Psoas muscle (tissue), 7 donors: ENCODE measurements at regions not wholly inside any gene's neighbourhood (a gene's known extent, or its start where the extent isn't known, plus 50 kb on each side); places are given as distances from the start of the nearest gene placed in this dataset.

Experiments
- ATAC-seq, 4 donors: fragments of 200-7000 bp; cut with Tn5 transposase; one replicate each; pipeline ENCODE4 v1.9.1; 2020; ENCODE audit warnings: moderate library complexity in 3 of 4, mild to moderate bottlenecking in 2 of 4
- DNase-seq, 2 donors: peaks; one replicate each; pipeline ENCODE4 v3.0.0-alpha.2; 2020
- H3K27ac ChIP-seq: fragments of 200-600 bp; one replicate; pipeline ENCODE4 v1.8.0; 2022
- H3K27me3 ChIP-seq, 3 donors: fragments of 200-600 bp in 1 of 3; one replicate each; pipeline versions ENCODE4 v1.6.1 to v1.8.0; 2013 to 2022; ENCODE audit warnings: low read length in 2 of 3, mild to moderate bottlenecking in 2 of 3, moderate library complexity in 1 of 3; ENCODE audit not compliant: insufficient read depth in 3 of 3
- H3K36me3 ChIP-seq, 2 donors: fragments of 200-600 bp in 1 of 2; one replicate each; pipeline versions ENCODE4 v1.6.1 to v1.8.0; 2013 to 2022; ENCODE audit warnings: low read depth in 1 of 2, mild to moderate bottlenecking in 1 of 2, moderate library complexity in 1 of 2; ENCODE audit not compliant: insufficient read depth in 1 of 2
- H3K4me1 ChIP-seq: fragments of 200-600 bp; one replicate; pipeline ENCODE4 v1.8.0; 2022
- H3K4me3 ChIP-seq: fragments of 200-600 bp; one replicate; pipeline ENCODE4 v1.8.0; 2022; ENCODE audit warnings: mild to moderate bottlenecking
- H3K9me3 ChIP-seq: fragments of 200-600 bp; one replicate; pipeline ENCODE4 v1.8.0; 2022
- WGBS, 3 donors: extraction: QIAGEN DNeasy Blood & Tissue Kit; methylation state at CpG; one replicate each; pipeline versions ENCODE4 v1.1.6 to v1.1.7; 2013; 5-methylcytosine and 5-hydroxymethylcytosine counted together
- intact Hi-C, 2 donors: fragments of 100-400 bp; cut with DNase I; formaldehyde crosslinking; loops; one replicate each; pipeline versions ENCODE4 v1.11.0 to v1.14.2; 2022
- TF ChIP-seq, protein P1 (sequence below): fragments of 200-600 bp; IDR thresholded peaks from one replicate; pipeline ENCODE4 v1.8.0; 2022; ENCODE audit warnings: antibody characterized with exemption
- donor health status: healthy with polysubstance abuse.
- donor health status: DM: no; HTN: no; CAD: no; lungs with moderate emphysema.
- donor health status: Bipolar disorder and iron deficiency.
- donor health status: healthy.
- donor health status: DM: yes; HTN: yes; CAD: no.
- donor health status: DM: no; HTN: no; CAD: no.
- donor health status: DM: yes; HTN: yes; CAD: no.

DNA sequence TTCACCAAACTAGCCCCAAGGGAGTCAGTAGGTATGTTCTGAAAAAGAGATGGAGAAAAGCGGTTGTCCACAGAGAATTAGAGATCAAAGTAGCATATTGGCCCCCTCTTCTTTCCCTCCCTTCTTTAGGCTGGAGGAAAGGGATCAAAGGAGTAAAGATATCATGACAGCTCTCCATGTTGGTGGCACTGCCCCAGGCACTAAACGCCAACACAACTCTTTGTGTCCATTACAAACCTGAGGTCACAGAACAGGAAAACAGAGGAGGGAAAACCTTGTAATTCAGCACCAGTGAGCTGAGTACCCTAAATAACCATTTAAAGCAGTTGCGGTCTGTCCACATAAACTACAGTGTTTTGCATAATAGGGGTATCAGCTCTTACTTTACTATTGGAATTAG, 113.0 kb upstream of the TFAP2D start:
- WGBS, 3 donors, result 76 to 78% (median 77%) methylated on average over 3 of the region's 3 CpGs
- ATAC-seq (no peak), DNase-seq (no peak)
- no peaks in the 10 kb centered on the region for H3K27me3 ChIP-seq
- intact Hi-C loops, result loop anchor here (5.0 kb wide), 2 partner anchors 468 to 473 kb away; no protein-coding TSS in a partner anchor
- no peaks in the 10 kb centered on the region for H3K36me3 ChIP-seq
- H3K9me3 ChIP-seq, result no peaks in the 10 kb centered on the region
- no peaks in the 10 kb centered on the region for H3K4me1 ChIP-seq
- H3K4me3 ChIP-seq, result no peak overlapping the region
- H3K27ac ChIP-seq, result no peak overlapping the region
- TF ChIP-seq, protein P1, sequence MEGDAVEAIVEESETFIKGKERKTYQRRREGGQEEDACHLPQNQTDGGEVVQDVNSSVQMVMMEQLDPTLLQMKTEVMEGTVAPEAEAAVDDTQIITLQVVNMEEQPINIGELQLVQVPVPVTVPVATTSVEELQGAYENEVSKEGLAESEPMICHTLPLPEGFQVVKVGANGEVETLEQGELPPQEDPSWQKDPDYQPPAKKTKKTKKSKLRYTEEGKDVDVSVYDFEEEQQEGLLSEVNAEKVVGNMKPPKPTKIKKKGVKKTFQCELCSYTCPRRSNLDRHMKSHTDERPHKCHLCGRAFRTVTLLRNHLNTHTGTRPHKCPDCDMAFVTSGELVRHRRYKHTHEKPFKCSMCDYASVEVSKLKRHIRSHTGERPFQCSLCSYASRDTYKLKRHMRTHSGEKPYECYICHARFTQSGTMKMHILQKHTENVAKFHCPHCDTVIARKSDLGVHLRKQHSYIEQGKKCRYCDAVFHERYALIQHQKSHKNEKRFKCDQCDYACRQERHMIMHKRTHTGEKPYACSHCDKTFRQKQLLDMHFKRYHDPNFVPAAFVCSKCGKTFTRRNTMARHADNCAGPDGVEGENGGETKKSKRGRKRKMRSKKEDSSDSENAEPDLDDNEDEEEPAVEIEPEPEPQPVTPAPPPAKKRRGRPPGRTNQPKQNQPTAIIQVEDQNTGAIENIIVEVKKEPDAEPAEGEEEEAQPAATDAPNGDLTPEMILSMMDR, result no peak

GRCh38 chr6:50602292-50602691, 111.0 kb upstream of the TFAP2D start:
- no peaks in the 10 kb centered on the region for H3K36me3 ChIP-seq
- H3K4me1 ChIP-seq, result no peaks in the 10 kb centered on the region
- intact Hi-C loops, result loop anchor here (5.0 kb wide), 2 partner anchors 470 to 475 kb away; no protein-coding TSS in a partner anchor
- TF ChIP-seq, protein P1, result peak; percentile 73
- ATAC-seq (no peak), DNase-seq (no peak)
- 56 to 73% (median 63%) methylated on average over 2 of the region's 2 CpGs for WGBS, 3 donors
- no peaks in the 10 kb centered on the region for H3K27me3 ChIP-seq
- no peak overlapping the region for H3K27ac ChIP-seq
- H3K9me3 ChIP-seq, result no peaks in the 10 kb centered on the region
- no peak overlapping the region for H3K4me3 ChIP-seq

- no peaks in the 10 kb centered on the region for H3K4me1 ChIP-seq
- no peak for ATAC-seq
- H3K4me3 ChIP-seq, result no peak overlapping the region
- no peaks in the 10 kb centered on the region for H3K9me3 ChIP-seq
- 69 to 78% (median 78%) methylated on average over 5 of the region's 5 CpGs for WGBS, 3 donors
- no peaks in the 10 kb centered on the region for H3K36me3 ChIP-seq
- no peak for DNase-seq
- H3K27ac ChIP-seq, result no peak overlapping the region
- no peaks in the 10 kb centered on the region for H3K27me3 ChIP-seq
- intact Hi-C loops, result no loop called here
- TF ChIP-seq, protein P1, result no peak
Measured at GRCh38 chr6:50608421-50608820, 104.9 kb upstream of the TFAP2D start.

DNA sequence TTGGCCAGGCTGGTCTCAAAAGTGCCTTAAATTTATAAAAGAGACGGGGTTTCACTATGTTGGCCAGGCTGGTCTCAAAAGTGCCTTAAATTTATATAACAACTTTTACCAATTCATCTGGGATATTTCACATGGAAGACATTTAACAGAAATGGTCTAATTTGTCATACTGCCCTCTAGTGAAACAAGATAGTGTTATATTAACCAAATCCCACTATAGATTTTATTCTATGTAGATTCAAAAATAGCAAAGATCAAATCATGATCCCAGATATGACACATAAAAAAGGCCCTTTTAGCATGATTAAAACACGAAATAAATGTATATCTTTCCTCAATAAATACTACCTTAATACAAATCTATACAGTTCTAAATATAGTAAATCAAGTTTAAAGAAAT, 102.8 kb upstream of the TFAP2D start:
- ATAC-seq (no peak), DNase-seq (no peak)
- intact Hi-C loops, result no loop called here
- Histone ChIP-seq H3K36me3 (no peaks in the 10 kb centered on the region), H3K4me1 (no peaks in the 10 kb centered on the region), H3K27me3 (no peaks in the 10 kb centered on the region), H3K9me3 (no peaks in the 10 kb centered on the region), H3K27ac (no peak overlapping the region), H3K4me3 (no peak overlapping the region)
- TF ChIP-seq, protein P1, result no peak
- 61 to 68% (median 68%) methylated on average over 2 of the region's 2 CpGs for WGBS, 3 donors

DNA sequence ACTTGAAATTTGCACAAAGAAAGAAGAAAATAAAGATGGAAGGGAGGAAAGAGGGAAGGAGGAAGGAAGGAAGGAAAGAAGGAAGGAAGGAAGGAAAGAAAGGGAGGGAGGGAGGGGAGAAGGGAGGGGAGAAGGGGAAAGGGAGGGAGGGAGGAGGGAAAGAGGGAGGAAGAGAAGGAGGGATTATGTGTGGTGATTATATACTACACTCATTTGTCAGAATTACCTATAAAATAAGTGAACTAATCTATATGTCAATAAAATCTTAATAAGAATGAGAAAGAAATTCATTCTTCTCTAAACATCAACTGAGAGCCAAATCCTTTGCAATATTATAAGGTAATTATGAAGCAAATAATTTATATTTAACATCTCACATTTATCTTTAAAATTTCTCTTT, 77.9 kb upstream of the TFAP2D start:
- no peak overlapping the region for H3K4me3 ChIP-seq
- no peak for ATAC-seq
- intact Hi-C loops, result no loop called here
- DNase-seq, result no peak
- no peaks in the 10 kb centered on the region for H3K27me3 ChIP-seq
- H3K9me3 ChIP-seq, result no peaks in the 10 kb centered on the region
- H3K27ac ChIP-seq, result no peak overlapping the region
- H3K36me3 ChIP-seq, result no peaks in the 10 kb centered on the region
- TF ChIP-seq, protein P1, result no peak
- H3K4me1 ChIP-seq, result no peaks in the 10 kb centered on the region
